ENCODE measurements at regions not wholly inside any gene's neighbourhood (a gene's known extent, or its start where the extent isn't known, plus 50 kb on each side); places are given as distances from the start of the nearest gene placed in this dataset.

GRCh38 chr4:66055999-66056398 lies 385.7 kb upstream of the EPHA5 start:
- ATAC-seq (replicated peaks in 6 of 8), result no peak
- Histone ChIP-seq H3K27ac (no peak overlapping the region), H3K4me3 (no peak overlapping the region), H3K4me1 (replicated peaks in 1 of 2) (no peaks in the 10 kb centered on the region)
- in situ Hi-C loops (cut with MboI; ENCODE audit: low pct_unique_long_range_greater_than_20kb in 2 of 9, low sequenced_read_pairs in 9 of 9, unreplicated experiment in 9 of 9), result no loop called here

GRCh38 chr4:66052426-66052825 lies 382.1 kb upstream of the EPHA5 start:
- in situ Hi-C loops (cut with MboI; ENCODE audit: low pct_unique_long_range_greater_than_20kb in 2 of 9, low sequenced_read_pairs in 9 of 9, unreplicated experiment in 9 of 9), result no loop called here
- Histone ChIP-seq H3K4me3 (no peak overlapping the region), H3K4me1 (replicated peaks in 1 of 2) (no peaks in the 10 kb centered on the region), H3K27ac (no peak overlapping the region)
- 0 to 100% (median 59%) methylated on average over 1 to 2 of the region's 2 CpGs for WGBS, 10 experiments
- no peak for ATAC-seq (replicated peaks in 6 of 8)

- peak in 1 of 8 experiments; percentile 45 for ATAC-seq (replicated peaks in 6 of 8)
- WGBS, 10 experiments, result 0 to 92% (median 24%) methylated on average over 2 of the region's 2 CpGs; no CpG with 5 or more reads in 2 of the 10 experiments
- Histone ChIP-seq H3K27ac (no peak overlapping the region), H3K4me1 (replicated peaks in 1 of 2) (no peaks in the 10 kb centered on the region), H3K4me3 (no peak overlapping the region)
- in situ Hi-C loops (cut with MboI; ENCODE audit: low pct_unique_long_range_greater_than_20kb in 2 of 9, low sequenced_read_pairs in 9 of 9, unreplicated experiment in 9 of 9), result no loop called here
Measured at GRCh38 chr4:66048861-66049260, 378.6 kb upstream of the EPHA5 start.

- no peaks in the 10 kb centered on the region for H3K4me1 ChIP-seq (replicated peaks in 1 of 2)
- WGBS, 10 experiments, result 14 to 100% (median 79%) methylated on average over 3 to 4 of the region's 4 CpGs; no CpG with 5 or more reads in 1 of the 10 experiments
- H3K27ac ChIP-seq, result no peak overlapping the region
- in situ Hi-C loops (cut with MboI; ENCODE audit: low pct_unique_long_range_greater_than_20kb in 2 of 9, low sequenced_read_pairs in 9 of 9, unreplicated experiment in 9 of 9), result no loop called here
- no peak for ATAC-seq (replicated peaks in 6 of 8)
- H3K4me3 ChIP-seq, result no peak overlapping the region
Measured at GRCh38 chr4:66045913-66046312, 375.6 kb upstream of the EPHA5 start.

DNA sequence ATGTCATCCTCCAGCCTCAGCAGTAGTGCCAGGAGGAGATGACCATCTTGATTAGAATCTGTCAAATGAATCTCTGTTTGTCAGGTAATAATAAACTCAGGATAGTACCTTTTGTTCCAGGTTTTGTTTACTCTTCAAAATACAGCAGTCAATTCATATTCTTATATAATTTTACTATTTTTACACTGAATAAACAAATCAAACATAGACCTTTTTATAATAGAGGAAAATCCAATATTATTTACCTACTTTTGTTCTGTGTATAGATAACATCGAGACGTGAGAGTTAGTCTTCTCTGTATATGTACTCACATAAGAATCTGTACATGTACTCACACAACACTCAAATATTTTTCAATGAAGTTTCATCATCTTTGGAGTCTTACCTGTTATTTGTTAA lies 365.4 kb upstream of the EPHA5 start:
- 4 to 100% (median 81%) methylated on average over 2 of the region's 2 CpGs; no CpG with 5 or more reads in 2 of the 10 experiments for WGBS, 10 experiments
- in situ Hi-C loops (cut with MboI; ENCODE audit: low pct_unique_long_range_greater_than_20kb in 2 of 9, low sequenced_read_pairs in 9 of 9, unreplicated experiment in 9 of 9), result no loop called here

DNA sequence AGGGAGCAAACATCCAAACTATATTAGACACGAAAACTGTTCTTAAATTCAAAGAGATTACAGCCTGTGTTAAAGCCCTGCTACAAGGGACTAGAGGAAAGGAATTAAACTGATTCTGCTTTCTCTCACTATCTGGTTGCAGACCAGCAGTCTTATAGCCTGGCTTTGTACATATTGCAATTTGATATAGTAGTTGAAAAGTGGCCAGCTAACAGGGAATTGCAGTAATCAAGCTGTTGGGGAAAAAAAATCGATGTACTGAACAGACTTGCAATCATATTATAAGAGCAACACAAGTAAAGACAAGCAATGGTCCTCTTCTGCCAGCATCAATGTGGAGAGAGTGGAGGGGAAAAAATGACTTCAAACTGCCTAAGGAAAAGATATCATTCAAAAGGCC lies 364.4 kb upstream of the EPHA5 start:
- ATAC-seq (replicated peaks in 6 of 8), result peak in 1 of 8 experiments; percentile 12
- in situ Hi-C loops (cut with MboI; ENCODE audit: low pct_unique_long_range_greater_than_20kb in 2 of 9, low sequenced_read_pairs in 9 of 9, unreplicated experiment in 9 of 9), result no loop called here

More for the DNA sequence above, 365.4 kb upstream of the EPHA5 start:
- no peaks in the 10 kb centered on the region for H3K4me1 ChIP-seq (replicated peaks in 1 of 2)
- no peak overlapping the region for H3K27ac ChIP-seq
- no peak overlapping the region for H3K4me3 ChIP-seq
- no peak for ATAC-seq (replicated peaks in 6 of 8)

GRCh38 chr4:66034262-66034661 lies 364.0 kb upstream of the EPHA5 start:
- WGBS, 10 experiments, result 0 to 29% (median 17%) methylated on average over 1 to 2 of the region's 2 CpGs; no CpG with 5 or more reads in 3 of the 10 experiments
- in situ Hi-C loops (cut with MboI; ENCODE audit: low pct_unique_long_range_greater_than_20kb in 2 of 9, low sequenced_read_pairs in 9 of 9, unreplicated experiment in 9 of 9), result no loop called here
- Histone ChIP-seq H3K4me3 (no peak overlapping the region), H3K4me1 (replicated peaks in 1 of 2) (no peaks in the 10 kb centered on the region), H3K27ac (no peak overlapping the region)
- ATAC-seq (replicated peaks in 6 of 8), result peak in 4 of 8 experiments; percentile 26 to 56 (median 39)

More for the DNA sequence above, 364.4 kb upstream of the EPHA5 start:
- Histone ChIP-seq H3K4me1 (replicated peaks in 1 of 2) (no peaks in the 10 kb centered on the region), H3K27ac (no peak overlapping the region), H3K4me3 (no peak overlapping the region)
- 0 to 100% (median 0%) methylated on average over 1 to 2 of the region's 2 CpGs; no CpG with 5 or more reads in 1 of the 10 experiments for WGBS, 10 experiments

DNA sequence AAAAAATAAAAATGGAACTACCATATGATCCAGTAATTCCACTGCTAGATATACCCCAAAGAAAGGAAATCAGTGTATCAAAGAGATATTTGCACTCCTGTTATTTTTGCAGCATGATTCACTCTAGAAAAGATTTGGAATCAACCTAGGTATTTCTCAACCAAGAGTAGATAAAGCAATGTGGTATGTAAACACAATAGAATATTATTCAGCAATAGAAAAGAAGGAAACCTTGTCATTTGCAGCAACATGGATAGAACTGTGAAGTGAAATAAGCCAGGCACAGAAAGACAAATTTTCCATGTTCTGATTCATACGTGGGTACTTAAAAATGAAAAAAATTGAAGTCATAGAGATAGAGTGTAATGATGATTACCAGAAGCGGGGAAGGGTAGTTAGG lies 362.3 kb upstream of the EPHA5 start:
- ATAC-seq (replicated peaks in 6 of 8), result no peak
- no peak overlapping the region for H3K4me3 ChIP-seq
- 6 to 96% (median 64%) methylated on average over 1 to 2 of the region's 2 CpGs for WGBS, 10 experiments
- H3K27ac ChIP-seq, result no peak overlapping the region
- in situ Hi-C loops (cut with MboI; ENCODE audit: low pct_unique_long_range_greater_than_20kb in 2 of 9, low sequenced_read_pairs in 9 of 9, unreplicated experiment in 9 of 9), result no loop called here
- no peaks in the 10 kb centered on the region for H3K4me1 ChIP-seq (replicated peaks in 1 of 2)

DNA sequence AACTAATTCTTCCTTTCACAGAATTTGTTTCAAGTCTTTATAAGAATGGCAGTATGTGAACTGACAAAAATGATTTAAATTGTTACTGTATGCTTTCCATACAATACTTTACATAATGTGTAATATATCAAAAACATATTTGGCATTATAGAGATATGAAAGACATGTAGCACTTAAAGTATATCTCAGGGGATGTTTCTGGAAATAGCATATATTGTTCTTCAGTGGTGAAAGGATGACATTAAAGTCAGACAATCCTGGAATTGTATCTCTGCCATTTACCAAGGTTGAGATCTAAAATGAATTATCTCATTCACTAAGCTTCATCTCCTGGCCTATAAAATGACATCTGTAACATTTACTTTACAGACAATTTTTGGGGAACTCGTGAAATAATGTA lies 358.4 kb upstream of the EPHA5 start:
- no peaks in the 10 kb centered on the region for H3K4me1 ChIP-seq (replicated peaks in 1 of 2)
- WGBS, 10 experiments, result 0 to 91% (median 14%) methylated on average over 1 of the region's 1 CpG; no CpG with 5 or more reads in 3 of the 10 experiments

GRCh38 chr4:66023061-66023460 lies 352.8 kb upstream of the EPHA5 start:
- Histone ChIP-seq H3K27ac (no peak overlapping the region), H3K4me1 (replicated peaks in 1 of 2) (no peaks in the 10 kb centered on the region), H3K4me3 (no peak overlapping the region)
- ATAC-seq (replicated peaks in 6 of 8), result no peak
- in situ Hi-C loops (cut with MboI; ENCODE audit: low pct_unique_long_range_greater_than_20kb in 2 of 9, low sequenced_read_pairs in 9 of 9, unreplicated experiment in 9 of 9), result no loop called here
- 0 to 100% (median 60%) methylated on average over 1 of the region's 1 CpG; no CpG with 5 or more reads in 1 of the 10 experiments for WGBS, 10 experiments

More for the DNA sequence above, 358.4 kb upstream of the EPHA5 start:
- in situ Hi-C loops (cut with MboI; ENCODE audit: low pct_unique_long_range_greater_than_20kb in 2 of 9, low sequenced_read_pairs in 9 of 9, unreplicated experiment in 9 of 9), result no loop called here
- no peak for ATAC-seq (replicated peaks in 6 of 8)
- Histone ChIP-seq H3K4me3 (no peak overlapping the region), H3K27ac (no peak overlapping the region)

DNA sequence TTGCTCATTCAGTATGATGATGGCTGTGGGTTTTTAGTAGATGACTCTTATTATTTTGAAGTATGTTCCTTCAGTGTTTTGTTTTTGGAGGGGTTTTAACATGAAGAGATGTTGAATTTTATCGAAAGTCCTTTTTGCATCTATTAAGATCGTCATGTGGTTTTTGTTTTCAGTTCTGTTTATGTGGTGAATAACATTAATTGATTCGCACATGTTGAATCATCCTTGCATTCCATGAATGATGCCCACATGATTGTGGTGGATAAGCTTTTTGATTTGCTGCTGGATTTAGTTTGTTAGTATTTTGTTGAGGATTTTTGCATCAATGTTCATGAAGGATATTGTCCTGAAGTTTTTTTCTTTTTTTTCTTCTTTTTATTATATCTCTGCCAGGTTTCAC lies 347.4 kb upstream of the EPHA5 start:
- ATAC-seq (replicated peaks in 6 of 8), result no peak
- in situ Hi-C loops (cut with MboI; ENCODE audit: low pct_unique_long_range_greater_than_20kb in 2 of 9, low sequenced_read_pairs in 9 of 9, unreplicated experiment in 9 of 9), result no loop called here
- H3K4me3 ChIP-seq, result no peak overlapping the region
- WGBS, 10 experiments, result 4 to 100% (median 87%) methylated on average over 1 to 3 of the region's 3 CpGs
- H3K27ac ChIP-seq, result no peak overlapping the region
- H3K4me1 ChIP-seq (replicated peaks in 1 of 2), result no peaks in the 10 kb centered on the region

GRCh38 chr4:66016240-66016639 lies 346.0 kb upstream of the EPHA5 start:
- in situ Hi-C loops (cut with MboI; ENCODE audit: low pct_unique_long_range_greater_than_20kb in 2 of 9, low sequenced_read_pairs in 9 of 9, unreplicated experiment in 9 of 9), result no loop called here
- no peak overlapping the region for H3K27ac ChIP-seq

DNA sequence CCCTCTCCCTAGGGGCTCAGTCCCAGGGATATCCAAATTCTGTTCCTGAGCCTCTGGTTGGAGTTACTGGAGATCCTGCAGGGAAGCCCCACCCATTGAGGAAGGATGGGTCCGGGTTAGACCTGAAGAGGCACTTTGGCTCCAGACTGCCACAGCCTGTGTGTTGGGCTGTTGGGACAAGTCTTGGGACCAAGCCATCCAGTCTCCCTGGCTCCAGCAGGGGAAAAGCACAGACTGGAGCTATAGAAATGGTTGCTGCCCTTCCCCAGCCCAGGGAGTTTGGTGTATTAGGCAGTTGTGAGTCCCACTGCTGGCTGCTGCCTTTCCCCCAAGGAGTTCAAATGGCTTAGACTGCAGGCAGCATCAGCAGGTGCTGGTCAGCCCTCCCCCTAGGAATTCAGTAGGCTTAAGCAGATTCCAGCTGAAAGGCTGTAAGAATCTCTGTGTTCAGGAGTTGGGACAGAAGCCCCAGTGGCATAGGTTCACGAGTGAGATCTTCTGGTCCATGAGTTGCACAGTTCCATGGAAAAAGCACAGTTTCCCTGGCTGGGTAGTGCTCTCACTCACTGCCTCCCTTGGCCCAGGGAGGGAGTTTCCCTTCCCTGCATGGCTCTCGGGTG lies 344.0 kb upstream of the EPHA5 start:
- Histone ChIP-seq H3K27ac (no peak overlapping the region), H3K4me1 (replicated peaks in 1 of 2) (no peaks in the 10 kb centered on the region), H3K4me3 (no peak overlapping the region)
- ATAC-seq (replicated peaks in 6 of 8), result no peak
- 0 to 20% (median 5%) methylated on average over 1 to 2 of the region's 3 CpGs; no CpG with 5 or more reads in 6 of the 10 experiments for WGBS, 10 experiments
- in situ Hi-C loops (cut with MboI; ENCODE audit: low pct_unique_long_range_greater_than_20kb in 2 of 9, low sequenced_read_pairs in 9 of 9, unreplicated experiment in 9 of 9), result no loop called here

More at GRCh38 chr4:66016240-66016639, 346.0 kb upstream of the EPHA5 start:
- ATAC-seq (replicated peaks in 6 of 8), result no peak
- 0 to 100% (median 100%) methylated on average over 1 of the region's 1 CpG; no CpG with 5 or more reads in 1 of the 10 experiments for WGBS, 10 experiments
- H3K4me3 ChIP-seq, result no peak overlapping the region
- no peaks in the 10 kb centered on the region for H3K4me1 ChIP-seq (replicated peaks in 1 of 2)

DNA sequence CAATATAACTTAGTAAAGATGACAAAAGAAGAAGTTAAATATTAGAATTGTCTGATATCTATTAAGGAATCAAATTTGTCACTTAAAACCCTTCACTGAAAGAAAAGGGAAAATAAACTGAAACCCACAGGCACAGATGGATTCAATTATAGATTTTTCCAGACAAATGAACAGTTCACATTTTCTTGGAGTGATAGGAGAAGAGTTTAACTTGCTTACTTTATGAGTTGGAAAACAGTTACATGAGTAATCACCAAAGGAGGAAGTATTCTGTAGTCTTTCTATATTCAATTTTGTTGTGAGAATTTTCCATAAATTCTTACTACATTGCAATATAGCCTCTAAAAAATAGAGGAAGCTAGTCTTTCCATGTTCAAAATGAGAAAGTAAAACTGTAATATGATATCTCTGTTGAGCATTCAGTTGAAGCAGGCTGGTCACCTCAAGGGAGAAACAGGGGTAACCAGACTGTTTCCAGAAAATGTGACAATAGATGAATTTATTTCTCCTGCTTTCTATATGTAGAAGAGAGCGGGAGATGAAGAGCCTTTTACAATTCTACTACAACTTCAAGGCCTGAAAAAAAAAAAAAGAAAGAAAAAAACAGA lies 330.3 kb upstream of the EPHA5 start:
- in situ Hi-C loops (cut with MboI; ENCODE audit: low pct_unique_long_range_greater_than_20kb in 2 of 9, low sequenced_read_pairs in 9 of 9, unreplicated experiment in 9 of 9), result no loop called here
- Histone ChIP-seq H3K4me1 (replicated peaks in 1 of 2) (peaks cover 0 to 2% of the 10 kb centered on the region in 2 donors), H3K4me3 (peak overlapping the region; percentile 27 to 58 (median 44)), H3K27ac (peak overlapping the region; percentile 15 to 88)
- ATAC-seq (replicated peaks in 6 of 8), result no peak
- WGBS, 10 experiments, result 0 to 82% (median 31%) methylated on average over 1 of the region's 1 CpG

Data from motor neuron (in vitro differentiated cells).